K562 (cell line): ENCODE measurements at regions not wholly inside any gene's neighbourhood (a gene's known extent, or its start where the extent isn't known, plus 50 kb on each side); places are given as distances from the start of the nearest gene placed in this dataset.

Experiments used
- ATAC-seq: fragments of 200-7000 bp; cut with Tn5 transposase; 3 replicates; pipeline ENCODE4 v1.9.1; 2020; ENCODE audit warnings: moderate library complexity
- BruUV-seq: library from RNA; stranded (reverse); fragments of 400-500 nt; replicated peaks from 2 replicates; lab custom pipeline; 2021; lab: Mats Ljungman, UMichigan
- CTCF ChIA-PET: fragments of 300-600 bp; formaldehyde crosslinking; extraction: SDS; loops from one replicate; lab custom pipeline; 2021; ENCODE audit warnings: low intra/inter-chr PET ratio; lab: Yijun Ruan, JAX
- POLR2A ChIA-PET: fragments of 300-600, 350-650 bp; sonication (Branson Sonifier 250); formaldehyde crosslinking; extraction: SDS; loops from one replicate; lab custom pipeline; 2021; ENCODE audit warnings: antibody characterized with exemption, inconsistent platforms; lab: Yijun Ruan, JAX
- DNase-seq, 4 experiments: peaks; one replicate each; pipeline versions ENCODE4 v3.0.0 to v3.0.0-alpha.2; 2011 to 2018; ENCODE audit warnings: low spot score in 3 of 4, mixed read lengths in 3 of 4; ENCODE audit errors: extremely low read depth in 1 of 4
- FAIRE-seq: peaks from 2 replicates; lab custom pipeline; 2011; peaks lifted over from hg19 to GRCh38; lab: Jason Lieb, UNC
- H2AFZ ChIP-seq: 2 replicates; pipeline ENCODE4 v1.6.0; 2011; ENCODE audit warnings: low read depth, low read length, control low read depth, inconsistent platforms
- H3K27ac ChIP-seq: fragments of 200-600 bp; 3 replicates; pipeline ENCODE4 v1.8.0; 2011; ENCODE audit warnings: low read depth, mild to moderate bottlenecking, control low read depth, inconsistent platforms, low read length, moderate library complexity, mixed read lengths; ENCODE audit errors: extremely low read depth
- H3K27me3 ChIP-seq, 2 experiments: fragments of 300-600 bp in 1 of 2; 2 replicates in 1 of 2; 3 replicates in 1 of 2; pipeline versions ENCODE4 v1.6.0 to v1.8.0; 2011; ENCODE audit warnings: inconsistent platforms in 2 of 2, low read length in 2 of 2, mild to moderate bottlenecking in 1 of 2, mixed read lengths in 1 of 2, moderate library complexity in 1 of 2; ENCODE audit not compliant: control insufficient read depth in 2 of 2, insufficient read depth in 2 of 2
- H3K36me3 ChIP-seq: fragments of 300-600 bp; 3 replicates; pipeline ENCODE4 v1.8.0; 2011; ENCODE audit warnings: mild to moderate bottlenecking, low read length, inconsistent platforms; ENCODE audit not compliant: control insufficient read depth, insufficient read depth
- H3K4me1 ChIP-seq, 2 experiments: fragments of 200-600 bp in 1 of 2; replicated peaks in 1 of 2; 2 replicates in 1 of 2; 3 replicates in 1 of 2; pipeline versions ENCODE4 v1.5.1 to v1.8.0; 2011; ENCODE audit warnings: inconsistent platforms in 2 of 2, low read length in 2 of 2, mild to moderate bottlenecking in 1 of 2, mixed read lengths in 1 of 2, moderate library complexity in 1 of 2; ENCODE audit not compliant: control insufficient read depth in 2 of 2, insufficient read depth in 2 of 2
- H3K4me2 ChIP-seq: 2 replicates; pipeline ENCODE4 v1.6.1; 2011; ENCODE audit warnings: low read length, control low read depth, inconsistent platforms, mixed read lengths; ENCODE audit not compliant: insufficient read depth
- H3K4me3 ChIP-seq: fragments of 200-600 bp; sonication (generic), shearing (Covaris generic); 2 replicates; pipeline ENCODE4 v1.5.1; 2016; ENCODE audit warnings: control low read depth, inconsistent platforms
- H3K79me2 ChIP-seq: fragments of 200-600 bp; 3 replicates; pipeline ENCODE4 v1.8.0; 2011; ENCODE audit warnings: low read length, inconsistent platforms; ENCODE audit not compliant: control insufficient read depth, insufficient read depth
- H3K9ac ChIP-seq, 2 experiments: 2 replicates each; pipeline versions ENCODE4 v1.6.0 to v1.6.1; 2011; ENCODE audit warnings: low read depth in 2 of 2, low read length in 2 of 2, control low read depth in 1 of 2, inconsistent platforms in 1 of 2, mild to moderate bottlenecking in 1 of 2, mixed read lengths in 1 of 2; ENCODE audit not compliant: insufficient read depth in 1 of 2
- H3K9me1 ChIP-seq: one replicate; pipeline ENCODE4 v1.6.0; 2011; ENCODE audit warnings: inconsistent platforms, mild to moderate bottlenecking, low read length, moderate library complexity; ENCODE audit not compliant: control insufficient read depth, insufficient read depth
- H3K9me3 ChIP-seq: replicated peaks from 2 replicates; pipeline ENCODE4 v1.5.1; 2011; ENCODE audit warnings: low read depth, low read length, inconsistent platforms; ENCODE audit not compliant: control insufficient read depth, insufficient read depth
- H4K20me1 ChIP-seq: replicated peaks from 2 replicates; pipeline ENCODE4 v1.6.1; 2011; ENCODE audit warnings: low read length, inconsistent platforms, mixed read lengths; ENCODE audit not compliant: control insufficient read depth, insufficient read depth
- ASH1L ChIP-seq: fragments of 450-650 bp; IDR thresholded peaks from 2 replicates; pipeline ENCODE4 v1.6.1; 2018; ENCODE audit warnings: borderline replicate concordance, mild to moderate bottlenecking, low read depth; ENCODE audit not compliant: partially characterized antibody
- CHD1 ChIP-seq: fragments of 200-600 bp; sonication (generic); IDR thresholded peaks from one replicate; pipeline ENCODE4 v1.6.1; 2012; ENCODE audit warnings: mild to moderate bottlenecking, moderate library complexity, low read length, inconsistent platforms
- E2F8 ChIP-seq: fragments of 450-650 bp; IDR thresholded peaks from 2 replicates; pipeline ENCODE4 v1.7.1; 2018; ENCODE audit warnings: mild to moderate bottlenecking, low read depth; ENCODE audit not compliant: partially characterized antibody
- EHMT2 ChIP-seq: fragments of 450-650 bp; IDR thresholded peaks from 2 replicates; pipeline ENCODE4 v1.6.1; 2018; ENCODE audit warnings: antibody characterized with exemption
- HMGXB4 ChIP-seq: sonication (generic); formaldehyde crosslinking; IDR thresholded peaks from 2 replicates; pipeline ENCODE4 v1.8.1; 2023; ENCODE audit warnings: mild to moderate bottlenecking, missing genetic modification reagents
- PHF20 ChIP-seq: fragments of 450-650 bp; IDR thresholded peaks from 2 replicates; pipeline ENCODE4 v1.6.1; 2018; ENCODE audit not compliant: partially characterized antibody
- SRF ChIP-seq, 2 experiments: fragments of 250-450, 450-650 bp in 1 of 2; sonication (Bioruptor Pico) in 1 of 2; sonication (generic) in 1 of 2; formaldehyde crosslinking; IDR thresholded peaks; 2 replicates each; pipeline versions ENCODE4 v1.5.0 to v1.5.1; 2020 to 2022; ENCODE audit warnings: mild to moderate bottlenecking in 1 of 2, missing genetic modification reagents in 1 of 2
- ZEB2 ChIP-seq: fragments of 450-650 bp; IDR thresholded peaks from 2 replicates; pipeline ENCODE4 v1.6.1; 2016
- ZNF23 ChIP-seq: fragments of 250-450 bp; sonication (Bioruptor Pico); IDR thresholded peaks from 2 replicates; pipeline ENCODE4 v1.4.0; 2020; ENCODE audit warnings: mild to moderate bottlenecking
- ZNF699 ChIP-seq: fragments of 250-450 bp; sonication (Bioruptor Pico); IDR thresholded peaks from 2 replicates; pipeline ENCODE4 v1.8.0; 2021; ENCODE audit warnings: mild to moderate bottlenecking, moderate library complexity; ENCODE audit not compliant: insufficient replicate concordance
- WGBS: fragments of 100-300 bp; shearing (Covaris generic); methylation state at CpG from one replicate; pipeline ENCODE4 v1.1.6; 2016; ENCODE audit warnings: low coverage, mixed read lengths; ENCODE audit not compliant: insufficient coverage; ENCODE audit errors: missing lambda C conversion rate; 5-methylcytosine and 5-hydroxymethylcytosine counted together
- in situ Hi-C: fragments of 300-500 bp; cut with MboI; formaldehyde crosslinking; loops from 4 replicates; pipeline ENCODE4 v1.15.0; 2018; ENCODE audit warnings: inconsistent platforms, mixed read lengths
- intact Hi-C: fragments of 100-400 bp; cut with micrococcal nuclease; formaldehyde crosslinking; loops from 2 replicates; pipeline ENCODE4 v1.14.2; 2022

GRCh38 chr4:27577951-27578350, 717.3 kb downstream of the STIM2 start:
- H3K4me2 ChIP-seq: no peak overlapping the region
- intact Hi-C loops (no loop called here), in situ Hi-C loops (no loop called here)
- no peaks in the 10 kb centered on the region for H3K36me3 ChIP-seq
- no peaks in the 10 kb centered on the region for H4K20me1 ChIP-seq
- no peak for FAIRE-seq
- BruUV-seq: no TSS peak
- TF ChIP-seq ZNF23 (CRISPR knock-in tag): no peak
- TF ChIP-seq CHD1: no peak
- TF ChIP-seq ZEB2: no peak
- TF ChIP-seq E2F8: no peak
- no peak for TF ChIP-seq SRF (CRISPR knock-in tag; IDR thresholded peaks at IDR 0.05)
- no peak for TF ChIP-seq ASH1L
- TF ChIP-seq EHMT2: no peak
- TF ChIP-seq PHF20: no peak
- TF ChIP-seq HMGXB4 (CRISPR knock-in tag): no peak
- no peak for TF ChIP-seq ZNF699 (CRISPR knock-in tag)
- ATAC-seq: no peak
- no peaks in the 10 kb centered on the region for H3K4me1 ChIP-seq
- POLR2A ChIA-PET: no interaction called here
- no peak for DNase-seq
- H3K79me2 ChIP-seq: no peaks in the 10 kb centered on the region
- H3K4me3 ChIP-seq: no peak overlapping the region
- no peaks in the 10 kb centered on the region for H3K9me1 ChIP-seq
- no peak overlapping the region for H3K9ac ChIP-seq
- no peak overlapping the region for H2AFZ ChIP-seq
- no peaks in the 10 kb centered on the region; the same call in 1 of the 2 replicates for H3K9me3 ChIP-seq
- WGBS: 11% methylated on average over 2 of the region's 2 CpGs
- H3K27ac ChIP-seq: no peak overlapping the region
- CTCF ChIA-PET: no interaction called here
- H3K27me3 ChIP-seq: no peaks in the 10 kb centered on the region
